ENCODE measurements at regions not wholly inside any gene's neighbourhood (a gene's known extent, or its start where the extent isn't known, plus 50 kb on each side); places are given as distances from the start of the nearest gene placed in this dataset.

DNA sequence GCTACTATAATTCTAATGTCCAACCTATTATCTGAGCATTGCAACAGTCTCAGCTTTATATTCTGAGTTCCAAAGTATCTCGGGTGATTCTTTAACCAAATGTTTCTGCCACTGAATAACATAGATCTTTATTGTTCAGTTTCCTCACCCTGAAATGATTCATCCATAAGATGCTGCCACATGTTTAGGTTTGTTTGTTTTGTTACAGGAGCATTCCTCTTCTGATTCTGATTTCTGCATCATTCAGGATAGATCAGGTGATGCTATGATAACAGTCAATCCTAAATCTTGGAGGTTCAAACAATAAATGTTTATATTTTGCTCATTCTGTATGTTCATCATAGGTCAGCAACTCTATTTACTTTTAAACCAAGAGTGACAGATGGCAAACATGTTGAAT is 927.6 kb downstream of the PCDH7 start:
- no peak overlapping the region for H2BK120ac ChIP-seq (ENCODE audit: low read depth, low read length, poor library complexity, severe bottlenecking)
- H3K56ac ChIP-seq (ENCODE audit: insufficient read length, low read depth, low read length): no peak overlapping the region
- H3K27me3 ChIP-seq (ENCODE audit: insufficient read depth, low read length): no peaks in the 10 kb centered on the region
- H3K4ac ChIP-seq (ENCODE audit: low read depth, low read length): no peak overlapping the region
- no peak overlapping the region for H2BK12ac ChIP-seq (ENCODE audit: insufficient read length, low read depth, low read length)
- Mint-ChIP-seq H3K9me3 (no peaks in the 10 kb centered on the region), H3K27me3 (ENCODE audit: low read depth) (no peaks in the 10 kb centered on the region), H3K4me3 (no peak overlapping the region), H3K27ac (no peak overlapping the region), H3K36me3 (ENCODE audit: insufficient read depth in 1 of 3, low read depth in 3 of 3) (no peaks in the 10 kb centered on the region; a peak in 1 of 7 replicates), H3K4me1 (no peaks in the 10 kb centered on the region)
- no CpG with 5 or more reads among the region's 1 CpG for WGBS (ENCODE audit: extremely low coverage, insufficient read length, low lambda C conversion rate)
- H2BK5ac ChIP-seq (ENCODE audit: insufficient read length, low read length): no peak overlapping the region
- H3K18ac ChIP-seq (ENCODE audit: insufficient read length, low read depth, low read length): no peak overlapping the region
- no peaks in the 10 kb centered on the region for H3K9me3 ChIP-seq (ENCODE audit: control insufficient read depth, low read depth, low read length)
- no peak overlapping the region for H3T11ph ChIP-seq (ENCODE audit: low read length)
- no peak overlapping the region for H3K27ac ChIP-seq (ENCODE audit: insufficient read length, low read depth, low read length)
- H3K4me2 ChIP-seq (ENCODE audit: insufficient read depth, insufficient read length, low read length): no peak overlapping the region
- no peaks in the 10 kb centered on the region for H3K4me1 ChIP-seq (ENCODE audit: insufficient read depth, low read length)
- H2AK5ac ChIP-seq (ENCODE audit: insufficient read length, low read length): no peak overlapping the region
- H4K20me1 ChIP-seq (ENCODE audit: control insufficient read depth, insufficient read depth, insufficient read length): no peaks in the 10 kb centered on the region
- TF ChIP-seq, protein P1, sequence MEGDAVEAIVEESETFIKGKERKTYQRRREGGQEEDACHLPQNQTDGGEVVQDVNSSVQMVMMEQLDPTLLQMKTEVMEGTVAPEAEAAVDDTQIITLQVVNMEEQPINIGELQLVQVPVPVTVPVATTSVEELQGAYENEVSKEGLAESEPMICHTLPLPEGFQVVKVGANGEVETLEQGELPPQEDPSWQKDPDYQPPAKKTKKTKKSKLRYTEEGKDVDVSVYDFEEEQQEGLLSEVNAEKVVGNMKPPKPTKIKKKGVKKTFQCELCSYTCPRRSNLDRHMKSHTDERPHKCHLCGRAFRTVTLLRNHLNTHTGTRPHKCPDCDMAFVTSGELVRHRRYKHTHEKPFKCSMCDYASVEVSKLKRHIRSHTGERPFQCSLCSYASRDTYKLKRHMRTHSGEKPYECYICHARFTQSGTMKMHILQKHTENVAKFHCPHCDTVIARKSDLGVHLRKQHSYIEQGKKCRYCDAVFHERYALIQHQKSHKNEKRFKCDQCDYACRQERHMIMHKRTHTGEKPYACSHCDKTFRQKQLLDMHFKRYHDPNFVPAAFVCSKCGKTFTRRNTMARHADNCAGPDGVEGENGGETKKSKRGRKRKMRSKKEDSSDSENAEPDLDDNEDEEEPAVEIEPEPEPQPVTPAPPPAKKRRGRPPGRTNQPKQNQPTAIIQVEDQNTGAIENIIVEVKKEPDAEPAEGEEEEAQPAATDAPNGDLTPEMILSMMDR (conservative IDR thresholded peaks at IDR 0.05): no peak
- no peak overlapping the region for H4K8ac ChIP-seq (replicated peaks; ENCODE audit: insufficient read length, low read depth, low read length)
- H3K14ac ChIP-seq (ENCODE audit: insufficient read depth, low read length): no peak overlapping the region
- H3K79me2 ChIP-seq (ENCODE audit: insufficient read depth, low read length): no peaks in the 10 kb centered on the region
- H2AFZ ChIP-seq (ENCODE audit: low read length): no peak overlapping the region
- H4K5ac ChIP-seq (ENCODE audit: insufficient read length, low read depth, low read length): no peak overlapping the region
- H2BK15ac ChIP-seq (ENCODE audit: low read depth, low read length): no peak overlapping the region
- no peak overlapping the region for H2BK20ac ChIP-seq (ENCODE audit: low read depth, low read length, poor library complexity, severe bottlenecking)
- H3K23ac ChIP-seq (ENCODE audit: insufficient read length, low read depth, low read length): no peak overlapping the region
- H3K23me2 ChIP-seq (ENCODE audit: insufficient read length, low read depth, low read length, poor library complexity, severe bottlenecking): no peaks in the 10 kb centered on the region
- DNase-seq: no peak
- no peak overlapping the region for H3K9ac ChIP-seq (ENCODE audit: extremely low read depth, insufficient read length, low read length)
- H4K91ac ChIP-seq (ENCODE audit: insufficient read length, low read depth, low read length): no peak overlapping the region
- no peaks in the 10 kb centered on the region for H3K79me1 ChIP-seq (ENCODE audit: insufficient read depth, low read depth, low read length, poor library complexity, severe bottlenecking)

Measured in H9 (cell line).